ENCODE measurements at regions not wholly inside any gene's neighbourhood (a gene's known extent, or its start where the extent isn't known, plus 50 kb on each side); places are given as distances from the start of the nearest gene placed in this dataset.

DNA sequence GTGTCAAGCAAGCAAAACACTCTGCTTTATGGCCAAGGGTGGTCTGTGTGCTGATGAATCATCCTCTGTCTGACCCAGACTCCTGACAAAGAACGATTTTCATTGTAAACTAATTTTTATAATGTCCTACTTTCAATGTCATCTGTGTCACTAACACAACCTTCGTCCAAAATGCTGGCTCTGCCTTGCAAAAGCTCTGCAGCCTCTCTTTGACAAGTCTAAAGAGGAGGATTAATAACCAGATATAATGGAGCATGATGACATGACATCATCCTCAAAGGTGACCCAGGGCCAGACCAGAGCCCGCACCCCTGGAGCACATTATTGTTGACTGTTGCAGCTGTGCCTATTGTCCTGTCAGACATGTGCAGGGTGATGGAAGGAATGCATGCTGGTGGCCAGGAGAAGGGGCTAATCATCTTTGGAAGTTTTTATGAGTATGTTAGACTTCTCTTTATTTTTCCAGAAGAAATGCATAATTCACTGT lies 589.4 kb downstream of the NR2F1-AS1 start:
- TF ChIP-seq CTCF (IDR thresholded peaks at IDR 0.05 in 2 of 3, conservative IDR thresholded peaks at IDR 0.05 in 1 of 3; ENCODE audit: control insufficient read depth in 2 of 3, extremely low read depth in 1 of 3, insufficient read depth in 1 of 3, low read depth in 3 of 3, low read length in 3 of 3) (no peak), EZH2 (IDR thresholded peaks at IDR 0.05; ENCODE audit: borderline replicate concordance, control insufficient read depth, low read depth, low read length) (no peak), POLR2A (IDR thresholded peaks at IDR 0.05; ENCODE audit: low read depth, low read length) (no peak), YY1 (IDR thresholded peaks at IDR 0.05; ENCODE audit: low read depth, low read length) (no peak), LARP7 (IDR thresholded peaks at IDR 0.05) (no peak), NRF1 (conservative IDR thresholded peaks at IDR 0.05; ENCODE audit: low read depth, low read length) (no peak), SRF (IDR thresholded peaks at IDR 0.05; ENCODE audit: low read depth in 2 of 2, low read length in 2 of 2) (no peak), SIX5 (IDR thresholded peaks at IDR 0.05; ENCODE audit: low read depth, low read length, severe bottlenecking) (no peak), EED (IDR thresholded peaks at IDR 0.05; ENCODE audit: low read depth) (no peak), JUNB (IDR thresholded peaks at IDR 0.05) (no peak), JUND (IDR thresholded peaks at IDR 0.05; ENCODE audit: low read depth, low read length) (no peak)

All from GM12878 (cell line).